NOMO-1 treated with dmso at 0.1 percent for 144 hours (cell line): ENCODE measurements at regions not wholly inside any gene's neighbourhood (a gene's known extent, or its start where the extent isn't known, plus 50 kb on each side); places are given as distances from the start of the nearest gene placed in this dataset.

Source experiments
- DNase-seq: peaks from one replicate; lab custom pipeline; 2025; ENCODE audit not compliant: unreplicated experiment; lab: John Stamatoyannopoulos, UW

- DNase-seq: no peak
Observed at GRCh38 chr13:50668691-50669271, 174.7 kb downstream of the DLEU7 start.

- no peak for DNase-seq
Observed at GRCh38 chr13:50670272-50670671, 173.2 kb downstream of the DLEU7 start.

- no peak for DNase-seq
Observed at GRCh38 chr13:50670847-50671496, 172.5 kb downstream of the DLEU7 start.

GRCh38 chr13:50671497-50671850 lies 172.0 kb downstream of the DLEU7 start:
- no peak for DNase-seq

- DNase-seq: no peak
Observed at GRCh38 chr13:50672025-50672424, 171.5 kb downstream of the DLEU7 start.

GRCh38 chr13:50675651-50676050 lies 167.8 kb downstream of the DLEU7 start:
- no peak for DNase-seq

DNA sequence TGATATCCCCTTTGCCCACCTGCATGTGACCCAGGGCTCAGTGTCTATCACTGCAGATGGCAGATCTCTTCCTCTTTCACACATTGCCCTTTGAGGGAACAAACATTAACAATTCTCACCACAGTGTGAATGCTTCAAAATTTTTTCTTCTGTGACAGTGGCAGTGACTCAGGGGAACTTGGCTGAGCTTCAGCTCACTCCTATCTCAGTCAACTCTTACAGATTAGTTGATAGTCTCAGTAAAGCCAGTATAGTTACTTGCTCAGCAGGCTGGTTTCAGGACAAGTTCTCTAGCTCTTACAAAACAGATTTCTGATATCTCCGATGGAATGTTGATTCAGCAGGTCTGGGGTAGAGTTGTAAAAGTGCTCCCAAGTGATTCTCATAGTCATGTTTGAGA lies 166.9 kb downstream of the DLEU7 start:
- DNase-seq: no peak

GRCh38 chr13:50677258-50677657 lies 166.2 kb downstream of the DLEU7 start:
- no peak for DNase-seq

- DNase-seq: no peak
Observed at GRCh38 chr13:50677687-50678463, 165.6 kb downstream of the DLEU7 start.

DNA sequence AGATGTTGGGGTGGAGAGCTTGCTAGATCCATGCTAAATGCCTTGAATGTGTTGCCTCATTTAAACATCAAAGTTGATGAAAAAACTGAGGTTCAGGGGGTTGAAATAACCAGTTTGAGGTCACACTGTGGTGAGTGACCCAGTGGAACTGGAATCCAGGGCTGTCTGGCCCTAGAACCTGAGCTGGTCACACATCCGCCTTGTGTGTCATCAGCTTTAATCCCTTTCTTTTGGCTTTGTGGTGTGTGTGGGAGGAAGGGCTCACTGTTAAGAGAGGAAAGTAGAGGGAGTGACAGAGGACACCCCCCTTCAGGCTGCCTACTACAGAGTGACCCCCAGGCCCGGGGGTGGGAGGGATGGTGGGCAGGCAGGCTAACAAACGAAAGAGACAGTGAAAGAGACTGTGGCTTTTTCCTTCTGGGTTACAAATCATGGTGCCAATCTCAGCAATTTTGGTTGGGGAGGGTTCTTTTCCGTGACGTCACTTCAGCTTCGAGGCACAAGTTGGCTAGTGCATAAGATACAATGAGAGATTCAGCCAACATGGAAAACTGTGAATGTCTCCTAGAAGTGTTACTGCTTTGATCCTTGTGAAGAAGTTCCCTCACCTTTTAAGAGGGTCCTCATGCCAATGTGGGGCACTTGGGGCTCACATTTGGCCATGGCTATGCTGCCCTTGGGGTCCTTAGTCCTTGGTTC lies 164.9 kb downstream of the DLEU7 start:
- no peak for DNase-seq

DNA sequence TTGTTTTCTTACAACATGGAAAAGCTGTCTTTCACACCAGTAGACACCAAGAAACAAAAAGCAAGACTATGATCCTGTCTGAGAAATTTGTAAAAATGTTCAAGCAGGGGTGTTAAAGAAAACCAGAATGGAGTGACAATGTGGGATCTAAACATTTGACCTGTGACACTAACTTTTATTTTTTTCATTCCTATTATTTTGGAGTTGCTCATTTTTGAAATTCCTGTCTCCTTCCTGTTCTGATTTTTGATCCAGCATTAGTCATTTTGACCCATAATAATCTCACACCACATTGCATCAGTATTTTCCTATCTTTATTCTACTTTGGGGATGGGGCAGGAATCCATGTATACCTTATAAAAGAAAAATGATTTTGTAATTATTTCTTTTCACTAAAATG lies 164.2 kb downstream of the DLEU7 start:
- DNase-seq: no peak

DNA sequence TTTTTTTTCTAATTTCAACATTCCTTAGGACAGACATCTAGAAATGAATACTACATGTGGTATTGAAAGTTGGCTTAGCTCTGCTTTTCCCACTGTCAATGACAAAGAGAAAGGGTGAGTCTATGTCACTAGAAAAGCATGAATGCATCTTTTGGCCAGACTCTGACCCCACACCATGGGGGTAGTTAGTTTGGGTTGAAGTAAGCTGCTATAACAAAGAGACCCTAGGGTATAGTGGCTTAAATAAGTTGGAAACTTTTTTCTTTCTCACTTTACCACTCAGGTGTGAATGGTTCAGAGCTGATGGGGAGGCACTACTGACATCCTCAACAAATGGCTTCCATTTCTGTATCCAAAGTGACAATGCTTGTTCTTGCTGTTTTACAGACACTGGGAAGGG lies 161.5 kb downstream of the DLEU7 start:
- no peak for DNase-seq

DNA sequence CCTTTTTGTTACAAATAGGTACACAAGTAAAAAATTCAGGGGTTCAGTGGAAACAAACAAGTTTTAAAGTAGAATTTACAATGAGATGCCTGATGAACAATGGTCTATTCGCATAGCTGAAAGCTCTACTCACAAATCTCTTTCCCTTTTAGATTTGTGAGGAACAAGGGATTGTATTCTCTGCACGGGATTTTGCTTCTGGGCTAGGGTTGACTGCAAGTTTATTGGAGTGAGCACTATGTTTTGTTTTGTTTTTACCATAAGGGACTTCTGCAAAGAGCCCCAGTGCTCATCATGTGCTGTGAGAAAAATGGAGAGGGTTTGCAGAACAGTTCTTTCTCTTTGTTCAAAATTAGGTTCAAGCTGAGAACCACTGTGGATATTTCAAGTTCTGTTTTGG lies 160.5 kb downstream of the DLEU7 start:
- no peak for DNase-seq

- DNase-seq: no peak
Observed at GRCh38 chr13:50684366-50684765, 159.1 kb downstream of the DLEU7 start.

DNA sequence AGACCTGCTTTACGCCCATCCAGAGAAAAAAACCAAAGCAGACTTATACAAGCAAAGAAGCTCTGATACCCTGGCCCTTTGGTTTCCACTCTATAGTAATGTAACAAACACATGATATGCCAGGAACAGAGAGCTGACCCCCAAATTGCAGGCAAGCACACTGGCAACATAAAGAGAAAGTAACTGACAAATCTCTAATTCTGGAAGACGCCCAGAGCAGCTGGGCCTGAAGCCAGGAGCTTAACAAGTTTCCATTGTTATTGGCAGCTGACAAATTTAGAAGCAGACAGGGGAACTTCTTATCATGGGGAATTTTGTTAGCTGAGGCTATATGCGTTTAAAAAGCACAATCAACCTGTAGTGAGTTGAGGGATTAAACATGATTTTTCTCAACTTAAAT lies 158.0 kb downstream of the DLEU7 start:
- no peak for DNase-seq

DNA sequence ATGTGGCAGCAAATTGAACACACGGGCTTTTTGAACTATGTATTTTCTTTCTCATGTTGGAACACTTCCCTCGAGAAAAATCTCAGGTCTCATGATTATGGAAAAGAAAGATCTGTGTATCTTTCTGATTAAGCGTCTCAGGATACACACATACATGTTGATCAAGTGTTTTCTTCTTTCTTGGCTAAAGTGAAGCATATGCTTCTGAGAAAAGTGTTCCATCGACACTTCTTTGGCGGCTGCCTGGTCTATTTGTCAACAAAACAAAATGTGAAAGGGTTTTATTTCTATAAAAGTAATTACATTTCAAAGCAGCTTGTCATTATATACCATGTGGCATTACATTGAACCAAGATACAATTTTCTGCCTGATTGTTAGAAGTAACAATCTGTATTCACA lies 157.5 kb downstream of the DLEU7 start:
- no peak for DNase-seq

DNA sequence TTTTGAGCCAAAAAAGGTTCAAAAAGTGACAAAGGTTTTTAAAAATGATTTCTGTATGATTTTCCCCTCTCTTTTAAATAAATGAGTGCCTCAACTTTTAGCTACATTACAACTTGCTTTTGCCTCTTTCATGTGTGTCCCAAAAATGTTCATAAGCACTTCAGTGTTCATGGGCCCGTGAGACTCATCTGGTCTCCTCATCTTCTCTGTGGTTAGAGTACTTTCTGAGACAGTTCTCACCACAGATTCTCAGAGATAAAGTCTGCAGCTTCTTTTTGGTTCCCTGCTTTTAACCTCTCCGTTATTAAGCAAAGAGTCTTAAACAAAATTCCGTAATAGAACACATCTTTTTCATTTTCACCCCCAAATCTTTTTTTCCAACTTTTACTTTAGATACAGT lies 156.9 kb downstream of the DLEU7 start:
- DNase-seq: no peak

DNA sequence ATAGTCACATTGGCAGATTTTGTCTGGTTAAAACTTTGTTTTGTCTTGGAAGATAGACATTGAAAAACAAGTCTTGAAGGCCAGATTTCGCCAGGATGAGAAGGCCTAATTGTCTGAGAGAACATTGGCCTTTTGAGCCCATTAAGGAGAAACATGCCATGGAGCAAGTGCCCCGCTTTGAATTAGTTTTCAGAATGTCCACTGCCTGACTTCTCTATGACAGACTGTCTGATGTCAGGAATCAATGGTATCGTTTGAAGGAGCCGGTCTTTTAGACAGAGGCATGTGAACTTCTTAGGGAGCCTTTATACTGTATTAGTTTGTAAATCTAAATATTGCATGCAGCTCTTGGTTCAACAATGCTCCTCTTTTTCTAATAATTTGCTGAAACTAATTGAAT lies 155.9 kb downstream of the DLEU7 start:
- DNase-seq: no peak

DNA sequence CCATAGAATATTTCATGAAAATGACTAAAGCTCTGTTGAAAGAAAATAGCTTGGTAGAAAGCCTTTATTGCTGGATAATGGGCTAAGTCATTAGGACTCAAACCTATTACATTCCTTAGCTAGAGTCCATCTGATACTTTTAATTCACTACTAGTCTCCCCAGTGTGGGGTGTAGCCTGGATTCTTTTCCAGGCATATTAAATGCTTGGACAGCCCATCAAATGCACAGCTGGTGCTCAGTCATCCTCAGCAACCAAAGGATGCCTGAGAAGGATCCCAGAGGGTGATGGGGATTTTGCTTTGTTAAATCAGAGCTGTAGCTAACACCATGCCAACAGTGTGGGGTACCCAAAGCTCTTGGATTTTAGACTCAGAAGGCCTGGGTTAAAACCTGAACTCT lies 153.5 kb downstream of the DLEU7 start:
- no peak for DNase-seq

GRCh38 chr13:50691176-50691680 lies 152.3 kb downstream of the DLEU7 start:
- no peak for DNase-seq

- DNase-seq: no peak
Observed at GRCh38 chr13:50691681-50692263, 151.7 kb downstream of the DLEU7 start.
